Sigmoid colon (tissue), 6 donors: ENCODE measurements at regions not wholly inside any gene's neighbourhood (a gene's known extent, or its start where the extent isn't known, plus 50 kb on each side); places are given as distances from the start of the nearest gene placed in this dataset.

ENCODE experiments used
- DNase-seq: peaks from one replicate; pipeline ENCODE4 v3.0.0-alpha.2; 2019
- H3K27ac ChIP-seq, 4 donors: fragments of 200-600 bp; sonication (generic); one replicate each; pipeline ENCODE4 v1.5.1; 2016 to 2019; ENCODE audit warnings: mild to moderate bottlenecking in 1 of 4
- H3K27me3 ChIP-seq, 3 donors: fragments of 200-600 bp; sonication (generic); one replicate each; pipeline ENCODE4 v1.5.1; 2019; ENCODE audit warnings: mild to moderate bottlenecking in 1 of 3
- H3K36me3 ChIP-seq, 4 donors: fragments of 200-600 bp; sonication (generic); one replicate each; pipeline ENCODE4 v1.5.1; 2016 to 2019
- H3K4me1 ChIP-seq, 4 donors: fragments of 200-600 bp; sonication (generic); one replicate each; pipeline ENCODE4 v1.5.1; 2017 to 2019
- H3K4me3 ChIP-seq, 4 donors: fragments of 200-600 bp; sonication (generic); one replicate each; pipeline ENCODE4 v1.5.1; 2017 to 2019; ENCODE audit warnings: mild to moderate bottlenecking in 2 of 4, moderate library complexity in 1 of 4
- H3K9me3 ChIP-seq, 4 donors: fragments of 200-600 bp in 3 of 4; sonication (generic) in 3 of 4; one replicate each; pipeline versions ENCODE4 v1.5.1 to v1.6.1; 2013 to 2019
- EP300 ChIP-seq, 4 donors: sonication (generic); formaldehyde crosslinking; IDR thresholded peaks; one replicate each; pipeline ENCODE4 v1.6.1; 2017; ENCODE audit warnings: antibody characterized with exemption in 4 of 4
- POLR2A ChIP-seq, 2 donors: fragments of 450-650 bp; IDR thresholded peaks; one replicate each; pipeline ENCODE4 v1.6.1; 2016; ENCODE audit warnings: antibody characterized with exemption in 2 of 2, mild to moderate bottlenecking in 2 of 2, moderate library complexity in 2 of 2
- POLR2AphosphoS5 ChIP-seq, 4 donors: sonication (generic); formaldehyde crosslinking; IDR thresholded peaks; one replicate each; pipeline ENCODE4 v1.6.1; 2017; ENCODE audit warnings: antibody characterized with exemption in 4 of 4
- WGBS, 2 donors: extraction: QIAGEN DNeasy Blood & Tissue Kit; methylation state at CpG; one replicate each; pipeline ENCODE4 v1.1.7; 2013; 5-methylcytosine and 5-hydroxymethylcytosine counted together
- intact Hi-C: fragments of 100-400 bp; cut with DNase I; formaldehyde crosslinking; loops from one replicate; pipeline ENCODE4 v1.15.1; 2023
- TF ChIP-seq, protein P1 (sequence below), 4 experiments: fragments of 450-650 bp in 3 of 4; fragments of 200-600 bp in 1 of 4; IDR thresholded peaks; one replicate each; pipeline ENCODE4 v1.5.1; 2016 to 2019; ENCODE audit warnings: antibody characterized with exemption in 4 of 4, mild to moderate bottlenecking in 3 of 4, moderate library complexity in 2 of 4
- donor health status: healthy with polysubstance abuse.
- donor health status: healthy.

DNA sequence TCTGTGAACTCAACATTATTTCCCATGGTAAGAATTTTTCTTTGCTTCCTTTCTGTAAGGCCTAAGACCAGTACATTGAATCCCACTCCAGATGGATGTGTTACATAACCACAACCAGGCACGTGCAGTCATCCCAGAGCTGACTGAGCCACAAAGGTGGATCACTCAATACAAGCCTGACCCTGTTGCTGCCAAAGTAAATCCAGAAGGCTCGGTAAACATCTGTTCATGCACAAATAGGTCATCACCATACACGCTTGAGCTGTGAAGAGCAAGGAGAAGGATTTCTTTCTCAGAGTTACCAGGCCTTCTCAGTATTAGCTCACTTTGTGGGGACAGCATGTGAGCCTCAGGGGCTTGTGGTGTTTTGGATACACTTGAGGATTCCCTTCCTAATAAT, 791.4 kb upstream of the FANCL start:
- Histone ChIP-seq H3K9me3 (peaks cover 0 to under 1% (median 0%) of the 10 kb centered on the region in 4 donors), H3K4me1 (peaks cover 2 to 23% (median 15%) of the 10 kb centered on the region in 4 donors), H3K27me3 (no peaks in the 10 kb centered on the region), H3K36me3 (no peaks in the 10 kb centered on the region), H3K4me3 (no peak overlapping the region), H3K27ac (no peak overlapping the region)
- intact Hi-C loops: loop anchor here (5.0 kb wide), 1 partner anchor 1520 kb away; the partner anchor contains the start of gene BCL11A
- DNase-seq: no peak
- WGBS, 2 donors: 63 to 81% methylated on average over 3 of the region's 3 CpGs
- no peak for TF ChIP-seq POLR2A (IDR thresholded peaks at IDR 0.05)
- TF ChIP-seq EP300 (IDR thresholded peaks at IDR 0.05): no peak
- TF ChIP-seq POLR2AphosphoS5 (IDR thresholded peaks at IDR 0.05): no peak
- TF ChIP-seq, protein P1, sequence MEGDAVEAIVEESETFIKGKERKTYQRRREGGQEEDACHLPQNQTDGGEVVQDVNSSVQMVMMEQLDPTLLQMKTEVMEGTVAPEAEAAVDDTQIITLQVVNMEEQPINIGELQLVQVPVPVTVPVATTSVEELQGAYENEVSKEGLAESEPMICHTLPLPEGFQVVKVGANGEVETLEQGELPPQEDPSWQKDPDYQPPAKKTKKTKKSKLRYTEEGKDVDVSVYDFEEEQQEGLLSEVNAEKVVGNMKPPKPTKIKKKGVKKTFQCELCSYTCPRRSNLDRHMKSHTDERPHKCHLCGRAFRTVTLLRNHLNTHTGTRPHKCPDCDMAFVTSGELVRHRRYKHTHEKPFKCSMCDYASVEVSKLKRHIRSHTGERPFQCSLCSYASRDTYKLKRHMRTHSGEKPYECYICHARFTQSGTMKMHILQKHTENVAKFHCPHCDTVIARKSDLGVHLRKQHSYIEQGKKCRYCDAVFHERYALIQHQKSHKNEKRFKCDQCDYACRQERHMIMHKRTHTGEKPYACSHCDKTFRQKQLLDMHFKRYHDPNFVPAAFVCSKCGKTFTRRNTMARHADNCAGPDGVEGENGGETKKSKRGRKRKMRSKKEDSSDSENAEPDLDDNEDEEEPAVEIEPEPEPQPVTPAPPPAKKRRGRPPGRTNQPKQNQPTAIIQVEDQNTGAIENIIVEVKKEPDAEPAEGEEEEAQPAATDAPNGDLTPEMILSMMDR (IDR thresholded peaks at IDR 0.05): no peak

DNA sequence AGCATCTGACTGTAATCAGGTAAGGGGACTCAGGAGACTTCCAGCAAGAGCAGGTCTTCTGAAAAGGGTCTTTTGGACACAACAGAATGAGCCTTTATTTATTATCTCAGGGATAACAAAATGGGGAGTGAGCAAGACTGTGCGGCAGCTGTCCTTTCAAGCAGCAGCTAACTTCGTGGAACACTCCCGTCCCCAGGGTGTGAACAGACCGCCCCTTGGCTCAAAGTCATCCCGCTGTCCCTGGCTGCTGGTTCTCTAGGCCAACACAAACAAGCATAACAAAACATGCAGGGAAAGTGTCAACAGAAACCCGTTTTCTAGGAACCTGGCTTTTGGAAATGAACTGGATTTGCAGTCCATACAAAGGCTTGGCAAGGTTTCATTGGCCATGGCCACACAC, 787.9 kb upstream of the FANCL start:
- no peak for DNase-seq
- no peaks in the 10 kb centered on the region for H3K27me3 ChIP-seq
- H3K9me3 ChIP-seq: no peaks in the 10 kb centered on the region
- H3K27ac ChIP-seq: no peak overlapping the region
- intact Hi-C loops: loop anchor here (10.0 kb wide), 1 partner anchor 266 kb away; no protein-coding TSS in a partner anchor
- no peak for TF ChIP-seq POLR2AphosphoS5 (IDR thresholded peaks at IDR 0.05)
- no peak for TF ChIP-seq POLR2A (IDR thresholded peaks at IDR 0.05)
- TF ChIP-seq, protein P1 (IDR thresholded peaks at IDR 0.05): no peak
- no peak for TF ChIP-seq EP300 (IDR thresholded peaks at IDR 0.05)
- no peak overlapping the region for H3K4me3 ChIP-seq
- 65 to 80% methylated on average over 6 of the region's 6 CpGs for WGBS, 2 donors
- no peaks in the 10 kb centered on the region for H3K36me3 ChIP-seq
- peaks cover 0 to 10% (median 1%) of the 10 kb centered on the region in 4 donors for H3K4me1 ChIP-seq

DNA sequence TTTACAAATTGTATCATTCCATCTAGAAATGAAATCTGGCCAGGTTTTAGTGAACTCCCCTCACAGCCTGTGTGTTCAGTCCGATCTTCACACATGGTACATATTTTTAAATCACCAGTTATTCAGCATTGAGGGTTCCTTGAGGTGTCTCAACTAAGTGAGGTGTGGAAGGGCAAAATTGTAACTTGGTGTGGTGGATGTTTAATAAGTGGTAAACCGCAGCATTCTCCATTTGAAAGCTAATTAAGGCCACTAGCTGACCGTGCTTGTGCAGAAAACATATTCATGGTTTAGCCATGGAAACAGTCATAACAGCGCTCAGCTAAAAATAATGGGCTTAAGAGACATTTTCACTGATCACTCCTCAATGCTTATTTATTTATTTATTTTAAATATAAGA, 786.2 kb upstream of the FANCL start:
- no peaks in the 10 kb centered on the region for H3K27me3 ChIP-seq
- no peaks in the 10 kb centered on the region for H3K36me3 ChIP-seq
- TF ChIP-seq POLR2AphosphoS5 (IDR thresholded peaks at IDR 0.05) (no peak), POLR2A (IDR thresholded peaks at IDR 0.05) (no peak), EP300 (IDR thresholded peaks at IDR 0.05) (no peak)
- TF ChIP-seq, protein P1 (IDR thresholded peaks at IDR 0.05): no peak
- H3K4me1 ChIP-seq: peaks cover 0 to 4% (median 0%) of the 10 kb centered on the region in 4 donors
- H3K9me3 ChIP-seq: no peaks in the 10 kb centered on the region
- 86 to 94% methylated on average over 4 of the region's 4 CpGs for WGBS, 2 donors
- no peak overlapping the region for H3K27ac ChIP-seq
- no peak overlapping the region for H3K4me3 ChIP-seq
- intact Hi-C loops: loop anchor here (10.0 kb wide), 1 partner anchor 267 kb away; no protein-coding TSS in a partner anchor
- DNase-seq: no peak

DNA sequence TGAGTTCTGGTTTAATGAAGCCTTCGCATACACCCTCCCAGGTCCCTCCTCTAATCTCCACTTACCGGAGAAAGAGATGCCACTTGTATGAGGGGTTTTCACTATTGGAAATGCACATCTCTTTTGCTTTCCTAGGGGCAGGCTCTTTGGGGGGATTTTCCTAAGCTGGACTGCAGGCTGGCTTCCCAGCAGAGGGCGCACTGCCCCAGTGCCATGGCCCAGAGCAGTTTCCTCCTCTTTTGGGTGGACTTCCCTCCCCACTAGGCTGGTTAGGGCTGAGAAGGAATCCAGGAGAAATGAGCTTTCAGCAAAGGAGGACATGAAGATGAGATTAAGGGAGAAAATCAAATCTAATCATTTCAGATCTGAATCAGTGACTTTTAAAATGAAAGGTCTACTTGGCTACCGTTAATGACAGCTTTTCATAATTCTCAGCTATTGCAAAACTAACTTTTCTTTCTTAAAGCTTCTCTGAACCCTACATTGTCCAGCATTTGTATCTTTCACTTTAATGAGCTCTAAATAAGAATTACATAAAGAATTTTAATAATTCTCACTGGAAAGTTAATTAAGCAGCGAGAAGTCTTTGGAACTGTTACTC, 784.1 kb upstream of the FANCL start:
- 72 to 75% methylated on average over 5 of the region's 5 CpGs for WGBS, 2 donors
- H3K9me3 ChIP-seq: no peaks in the 10 kb centered on the region
- H3K27me3 ChIP-seq: no peaks in the 10 kb centered on the region
- TF ChIP-seq, protein P1 (IDR thresholded peaks at IDR 0.05): peak in 3 of 4 experiments; percentile 31 to 64 (median 54)
- no peak for TF ChIP-seq EP300 (IDR thresholded peaks at IDR 0.05)
- H3K27ac ChIP-seq: no peak overlapping the region
- H3K4me1 ChIP-seq: peaks cover 0 to 4% (median 0%) of the 10 kb centered on the region in 4 donors
- intact Hi-C loops: loop anchor here (10.0 kb wide), 1 partner anchor 270 kb away; no protein-coding TSS in a partner anchor
- no peaks in the 10 kb centered on the region for H3K36me3 ChIP-seq
- DNase-seq: no peak
- H3K4me3 ChIP-seq: no peak overlapping the region
